Peyer's patch (tissue), 4 donors: ENCODE measurements at regions not wholly inside any gene's neighbourhood (a gene's known extent, or its start where the extent isn't known, plus 50 kb on each side); places are given as distances from the start of the nearest gene placed in this dataset.

ENCODE experiments used
- POLR2A ChIP-seq, 2 donors: fragments of 450-650 bp; IDR thresholded peaks; one replicate each; pipeline ENCODE4 v1.5.1; 2017; ENCODE audit warnings: antibody characterized with exemption in 2 of 2, mild to moderate bottlenecking in 2 of 2, moderate library complexity in 2 of 2
- TF ChIP-seq, protein P1 (sequence below), 6 experiments: fragments of 450-650 bp in 4 of 6; fragments of 200-600 bp in 2 of 6; sonication (generic) in 1 of 6; IDR thresholded peaks; one replicate each; pipeline ENCODE4 v1.5.1; 2017 to 2019; ENCODE audit warnings: antibody characterized with exemption in 6 of 6, mild to moderate bottlenecking in 3 of 6, moderate library complexity in 1 of 6

DNA sequence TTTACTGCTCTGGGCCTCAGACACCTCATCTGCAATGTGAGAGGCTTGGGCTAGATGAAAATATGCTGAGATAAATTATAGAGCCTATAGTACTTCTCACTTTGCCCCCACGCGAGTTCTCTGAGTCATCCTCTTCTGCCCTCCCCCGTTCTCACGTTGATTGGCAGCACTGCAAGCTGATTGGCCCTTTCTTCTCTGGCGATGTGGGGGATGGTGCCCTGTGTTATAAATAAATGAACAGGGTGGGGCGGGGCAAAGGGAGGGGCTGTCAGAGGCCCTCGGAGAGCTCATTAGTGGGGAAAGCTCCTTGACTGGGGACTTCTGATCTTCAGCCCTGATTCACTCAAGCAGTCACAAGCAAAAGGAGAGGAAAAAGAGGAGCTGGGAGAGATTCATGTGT is 64.3 kb upstream of the ZC3H12A start:
- TF ChIP-seq, protein P1, sequence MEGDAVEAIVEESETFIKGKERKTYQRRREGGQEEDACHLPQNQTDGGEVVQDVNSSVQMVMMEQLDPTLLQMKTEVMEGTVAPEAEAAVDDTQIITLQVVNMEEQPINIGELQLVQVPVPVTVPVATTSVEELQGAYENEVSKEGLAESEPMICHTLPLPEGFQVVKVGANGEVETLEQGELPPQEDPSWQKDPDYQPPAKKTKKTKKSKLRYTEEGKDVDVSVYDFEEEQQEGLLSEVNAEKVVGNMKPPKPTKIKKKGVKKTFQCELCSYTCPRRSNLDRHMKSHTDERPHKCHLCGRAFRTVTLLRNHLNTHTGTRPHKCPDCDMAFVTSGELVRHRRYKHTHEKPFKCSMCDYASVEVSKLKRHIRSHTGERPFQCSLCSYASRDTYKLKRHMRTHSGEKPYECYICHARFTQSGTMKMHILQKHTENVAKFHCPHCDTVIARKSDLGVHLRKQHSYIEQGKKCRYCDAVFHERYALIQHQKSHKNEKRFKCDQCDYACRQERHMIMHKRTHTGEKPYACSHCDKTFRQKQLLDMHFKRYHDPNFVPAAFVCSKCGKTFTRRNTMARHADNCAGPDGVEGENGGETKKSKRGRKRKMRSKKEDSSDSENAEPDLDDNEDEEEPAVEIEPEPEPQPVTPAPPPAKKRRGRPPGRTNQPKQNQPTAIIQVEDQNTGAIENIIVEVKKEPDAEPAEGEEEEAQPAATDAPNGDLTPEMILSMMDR (IDR thresholded peaks at IDR 0.05), result no peak
- no peak for TF ChIP-seq POLR2A (IDR thresholded peaks at IDR 0.05)
